Right lobe of liver (tissue), 6 donors: ENCODE measurements at regions not wholly inside any gene's neighbourhood (a gene's known extent, or its start where the extent isn't known, plus 50 kb on each side); places are given as distances from the start of the nearest gene placed in this dataset.
"Not testable (repeated sequence)": the region's sequence is repeated elsewhere in the genome, so short reads cannot be mapped to it uniquely, and the experiment has no call there.

ENCODE experiments used
- ATAC-seq, 4 donors: fragments of 200-7000 bp; cut with Tn5 transposase; one replicate each; pipeline ENCODE4 v1.9.1; 2020; ENCODE audit warnings: mild to moderate bottlenecking in 4 of 4, moderate library complexity in 4 of 4
- DNase-seq, 3 donors: peaks; one replicate each; pipeline ENCODE4 v3.0.0-alpha.2; 2020
- H3K27ac ChIP-seq, 3 donors: fragments of 200-600 bp; one replicate each; pipeline ENCODE4 v1.8.0; 2022
- H3K27me3 ChIP-seq, 2 donors: fragments of 200-600 bp; one replicate each; pipeline ENCODE4 v1.8.0; 2022
- H3K36me3 ChIP-seq, 4 donors: fragments of 200-600 bp; sonication (generic) in 1 of 4; one replicate each; pipeline versions ENCODE4 v1.5.1 to v1.8.0; 2017 to 2022; ENCODE audit warnings: control low read depth in 1 of 4
- H3K4me1 ChIP-seq, 4 donors: fragments of 200-600 bp; sonication (generic) in 1 of 4; one replicate each; pipeline versions ENCODE4 v1.5.1 to v1.8.0; 2017 to 2022; ENCODE audit warnings: control low read depth in 1 of 4
- H3K4me3 ChIP-seq, 3 donors: fragments of 200-600 bp; one replicate each; pipeline ENCODE4 v1.8.0; 2022
- H3K9me3 ChIP-seq, 4 donors: fragments of 200-600 bp; sonication (generic) in 1 of 4; one replicate each; pipeline versions ENCODE4 v1.5.1 to v1.8.0; 2017 to 2022; ENCODE audit warnings: control low read depth in 1 of 4
- CTCF ChIP-seq, 4 donors: fragments of 200-600 bp in 3 of 4; fragments of 450-650 bp in 1 of 4; IDR thresholded peaks; one replicate each; pipeline versions ENCODE4 v1.5.1 to v1.8.0; 2016 to 2022; ENCODE audit warnings: antibody characterized with exemption in 4 of 4, mild to moderate bottlenecking in 2 of 4
- POLR2A ChIP-seq: fragments of 450-650 bp; IDR thresholded peaks from one replicate; pipeline ENCODE4 v1.6.1; 2017; ENCODE audit warnings: antibody characterized with exemption, mild to moderate bottlenecking
- WGBS: methylation state at CpG from one replicate; pipeline ENCODE4 v1.1.6; 2018; ENCODE audit warnings: low coverage, low lambda C conversion rate; ENCODE audit not compliant: insufficient coverage; ENCODE audit errors: missing lambda C conversion rate; 5-methylcytosine and 5-hydroxymethylcytosine counted together
- intact Hi-C, 2 donors: fragments of 100-400 bp; cut with DNase I; formaldehyde crosslinking; loops; one replicate each; pipeline versions ENCODE4 v1.11.2 to v1.14.1; 2022
- donor health status: DM: no; HTN: yes; CAD: no.
- donor health status: DM: no; HTN: no; CAD: no.
- donor health status: DM: no; HTN: no; CAD: no.
- donor health status: DM: no; HTN: yes; CAD: no.
- donor health status: DM: no; HTN: yes; CAD: no.

- DNase-seq, result no peak
- Histone ChIP-seq H3K9me3 (no peaks in the 10 kb centered on the region), H3K4me3 (no peak overlapping the region), H3K27me3 (no peaks in the 10 kb centered on the region), H3K4me1 (no peaks in the 10 kb centered on the region), H3K36me3 (no peaks in the 10 kb centered on the region), H3K27ac (no peak overlapping the region)
- intact Hi-C loops, result no loop called here
- TF ChIP-seq CTCF (IDR thresholded peaks at IDR 0.05) (no peak), POLR2A (no peak)
- 55% methylated on average over 13 of the region's 19 CpGs for WGBS
- ATAC-seq, result no peak
These were observed 114.8 kb upstream of the COL5A1 start for GRCh38 chr9:134526584-134527477.

DNA sequence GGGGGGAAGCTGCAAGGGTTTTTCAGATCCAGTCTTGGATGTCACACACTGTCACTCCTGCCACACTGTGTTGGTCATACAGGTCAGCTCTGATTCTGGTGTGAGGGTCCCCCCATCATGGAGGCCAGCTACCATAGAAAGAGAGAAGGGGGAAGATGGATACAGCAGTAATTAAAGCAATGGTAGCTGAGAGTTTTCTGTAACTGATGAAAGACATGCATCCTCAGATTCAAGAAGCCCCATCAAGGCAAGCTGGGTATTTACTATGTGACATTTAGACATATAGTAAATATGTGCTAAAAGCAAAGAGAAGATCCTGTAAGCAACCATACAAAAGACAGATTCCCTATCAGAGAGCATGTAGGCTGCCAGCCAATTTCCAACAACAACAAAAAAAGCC is 110.9 kb upstream of the COL5A1 start:
- Histone ChIP-seq H3K36me3 (no peaks in the 10 kb centered on the region), H3K4me1 (no peaks in the 10 kb centered on the region), H3K9me3 (no peaks in the 10 kb centered on the region), H3K27me3 (no peaks in the 10 kb centered on the region), H3K4me3 (no peak overlapping the region), H3K27ac (no peak overlapping the region)
- DNase-seq (no peak), ATAC-seq (no peak)
- TF ChIP-seq CTCF (IDR thresholded peaks at IDR 0.05), result no peak
- no peak for TF ChIP-seq POLR2A
- intact Hi-C loops, result no loop called here

- H3K27ac ChIP-seq, result no peak overlapping the region
- no peaks in the 10 kb centered on the region for H3K9me3 ChIP-seq
- H3K36me3 ChIP-seq, result no peaks in the 10 kb centered on the region
- no peak for DNase-seq
- H3K27me3 ChIP-seq, result no peaks in the 10 kb centered on the region
- TF ChIP-seq POLR2A (no peak), CTCF (IDR thresholded peaks at IDR 0.05) (no peak)
- H3K4me3 ChIP-seq, result no peak overlapping the region
- 53% methylated on average over 8 of the region's 9 CpGs for WGBS
- H3K4me1 ChIP-seq, result no peaks in the 10 kb centered on the region
- intact Hi-C loops, result no loop called here
- ATAC-seq, result no peak
These were observed 110.2 kb upstream of the COL5A1 start for GRCh38 chr9:134531220-134531970.

DNA sequence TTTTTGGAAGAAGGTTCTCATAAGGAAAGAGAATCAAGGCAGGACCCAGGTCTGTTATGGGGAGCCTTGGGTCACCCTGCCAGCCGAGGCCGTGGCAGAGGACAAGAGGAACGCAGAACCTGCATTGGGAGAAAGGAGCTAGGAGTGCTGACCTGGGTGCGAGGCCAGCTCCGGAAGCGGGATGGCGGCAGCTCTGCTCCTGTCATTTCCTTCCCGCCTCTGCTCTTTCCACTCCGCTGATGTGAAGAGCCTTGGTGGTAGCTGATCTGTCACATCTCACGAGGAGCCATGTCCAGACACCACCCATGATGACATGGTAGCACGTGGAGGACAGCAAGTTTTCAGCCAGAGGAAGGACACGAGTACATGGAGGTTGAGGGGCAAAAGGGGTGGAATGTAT is 109.5 kb upstream of the COL5A1 start:
- no peaks in the 10 kb centered on the region for H3K9me3 ChIP-seq
- WGBS, result 43% methylated on average over 5 of the region's 12 CpGs
- DNase-seq (no peak), ATAC-seq (no peak)
- H3K27me3 ChIP-seq, result no peaks in the 10 kb centered on the region
- intact Hi-C loops, result no loop called here
- no peak overlapping the region for H3K27ac ChIP-seq
- TF ChIP-seq CTCF (IDR thresholded peaks at IDR 0.05), result no peak
- TF ChIP-seq POLR2A, result no peak
- no peaks in the 10 kb centered on the region for H3K4me1 ChIP-seq
- no peak overlapping the region for H3K4me3 ChIP-seq
- H3K36me3 ChIP-seq, result no peaks in the 10 kb centered on the region

GRCh38 chr9:134532661-134533060 is 108.9 kb upstream of the COL5A1 start:
- H3K36me3 ChIP-seq, H3K4me3 ChIP-seq, ATAC-seq, DNase-seq, H3K27ac ChIP-seq, H3K9me3 ChIP-seq, intact Hi-C loops, H3K27me3 ChIP-seq, H3K4me1 ChIP-seq: not testable (repeated sequence)
- 91% methylated on average over 9 of the region's 9 CpGs for WGBS
